ENCODE measurements at regions not wholly inside any gene's neighbourhood (a gene's known extent, or its start where the extent isn't known, plus 50 kb on each side); places are given as distances from the start of the nearest gene placed in this dataset.

GRCh38 chr6:14983599-14984518, 262.0 kb upstream of the JARID2 start:
- DNase-seq (ENCODE audit: low read depth): peak; percentile 78
- no peak for TF ChIP-seq CTCF (IDR thresholded peaks at IDR 0.05; ENCODE audit: insufficient read depth, low read depth, low read length, missing control alignments)
- H3K4me3 ChIP-seq (ENCODE audit: low read length): no peak overlapping the region

GRCh38 chr6:14984519-14984853, 261.4 kb upstream of the JARID2 start:
- H3K4me3 ChIP-seq (ENCODE audit: low read length): no peak overlapping the region

GRCh38 chr6:14985366-14985765, 260.5 kb upstream of the JARID2 start:
- TF ChIP-seq CTCF (IDR thresholded peaks at IDR 0.05; ENCODE audit: insufficient read depth, low read depth, low read length, missing control alignments): no peak
- no peak overlapping the region for H3K4me3 ChIP-seq (ENCODE audit: low read length)
- DNase-seq (ENCODE audit: low read depth): no peak

More at GRCh38 chr6:14984519-14984853, 261.4 kb upstream of the JARID2 start:
- peak; percentile 47 for DNase-seq (ENCODE audit: low read depth)
- no peak for TF ChIP-seq CTCF (IDR thresholded peaks at IDR 0.05; ENCODE audit: insufficient read depth, low read depth, low read length, missing control alignments)

- H3K4me3 ChIP-seq (ENCODE audit: low read length): no peak overlapping the region
- no peak for TF ChIP-seq CTCF (IDR thresholded peaks at IDR 0.05; ENCODE audit: insufficient read depth, low read depth, low read length, missing control alignments)
- no peak for DNase-seq (ENCODE audit: low read depth)
These were observed 259.5 kb upstream of the JARID2 start for GRCh38 chr6:14986370-14986769.

GRCh38 chr6:14987490-14987889, 258.4 kb upstream of the JARID2 start:
- DNase-seq (ENCODE audit: low read depth): peak; percentile 49
- TF ChIP-seq CTCF (IDR thresholded peaks at IDR 0.05; ENCODE audit: insufficient read depth, low read depth, low read length, missing control alignments): no peak
- H3K4me3 ChIP-seq (ENCODE audit: low read length): no peak overlapping the region

GRCh38 chr6:14992382-14992781, 253.5 kb upstream of the JARID2 start:
- no peak for TF ChIP-seq CTCF (IDR thresholded peaks at IDR 0.05; ENCODE audit: insufficient read depth, low read depth, low read length, missing control alignments)
- no peak for DNase-seq (ENCODE audit: low read depth)
- no peak overlapping the region for H3K4me3 ChIP-seq (ENCODE audit: low read length)

GRCh38 chr6:14995208-14995607, 250.7 kb upstream of the JARID2 start:
- TF ChIP-seq CTCF (IDR thresholded peaks at IDR 0.05; ENCODE audit: insufficient read depth, low read depth, low read length, missing control alignments): no peak
- no peak for DNase-seq (ENCODE audit: low read depth)
- no peak overlapping the region for H3K4me3 ChIP-seq (ENCODE audit: low read length)
